ENCODE measurements at regions not wholly inside any gene's neighbourhood (a gene's known extent, or its start where the extent isn't known, plus 50 kb on each side); places are given as distances from the start of the nearest gene placed in this dataset.

DNA sequence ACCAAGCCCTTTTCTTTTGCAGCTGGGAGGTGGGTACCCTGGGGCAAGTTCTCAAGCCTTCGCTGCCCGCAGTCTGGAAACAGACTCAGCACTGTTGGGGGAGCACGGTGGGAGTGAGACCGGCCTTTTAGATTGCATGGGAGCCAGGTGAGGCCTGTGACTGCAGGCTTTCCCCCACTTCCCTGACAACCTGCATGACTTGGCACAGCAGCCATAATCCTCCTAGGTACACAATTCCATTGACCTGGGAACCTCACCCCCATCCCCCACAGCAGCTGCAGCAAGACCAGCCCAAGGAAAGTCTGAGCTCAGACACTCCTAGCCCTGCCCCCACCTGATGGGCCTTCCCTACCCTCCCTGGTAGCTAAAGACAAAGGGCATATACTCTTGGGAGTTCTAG lies 52.2 kb upstream of the CCDC80 start:
- Histone ChIP-seq H3K27me3 (replicated peaks; ENCODE audit: control insufficient read depth, insufficient read depth, low read length) (no peaks in the 10 kb centered on the region), H3K4me3 (replicated peaks; ENCODE audit: low read depth, low read length) (no peak overlapping the region), H3K36me3 (ENCODE audit: control insufficient read depth, insufficient read depth, low read length) (no peaks in the 10 kb centered on the region)
- TF ChIP-seq, protein P1, sequence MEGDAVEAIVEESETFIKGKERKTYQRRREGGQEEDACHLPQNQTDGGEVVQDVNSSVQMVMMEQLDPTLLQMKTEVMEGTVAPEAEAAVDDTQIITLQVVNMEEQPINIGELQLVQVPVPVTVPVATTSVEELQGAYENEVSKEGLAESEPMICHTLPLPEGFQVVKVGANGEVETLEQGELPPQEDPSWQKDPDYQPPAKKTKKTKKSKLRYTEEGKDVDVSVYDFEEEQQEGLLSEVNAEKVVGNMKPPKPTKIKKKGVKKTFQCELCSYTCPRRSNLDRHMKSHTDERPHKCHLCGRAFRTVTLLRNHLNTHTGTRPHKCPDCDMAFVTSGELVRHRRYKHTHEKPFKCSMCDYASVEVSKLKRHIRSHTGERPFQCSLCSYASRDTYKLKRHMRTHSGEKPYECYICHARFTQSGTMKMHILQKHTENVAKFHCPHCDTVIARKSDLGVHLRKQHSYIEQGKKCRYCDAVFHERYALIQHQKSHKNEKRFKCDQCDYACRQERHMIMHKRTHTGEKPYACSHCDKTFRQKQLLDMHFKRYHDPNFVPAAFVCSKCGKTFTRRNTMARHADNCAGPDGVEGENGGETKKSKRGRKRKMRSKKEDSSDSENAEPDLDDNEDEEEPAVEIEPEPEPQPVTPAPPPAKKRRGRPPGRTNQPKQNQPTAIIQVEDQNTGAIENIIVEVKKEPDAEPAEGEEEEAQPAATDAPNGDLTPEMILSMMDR (IDR thresholded peaks at IDR 0.05; ENCODE audit: insufficient read depth, low read length, poor library complexity, severe bottlenecking) = no peak
- no peak for DNase-seq (ENCODE audit: extremely low read depth, insufficient read length)
